ENCODE measurements at regions not wholly inside any gene's neighbourhood (a gene's known extent, or its start where the extent isn't known, plus 50 kb on each side); places are given as distances from the start of the nearest gene placed in this dataset.

DNA sequence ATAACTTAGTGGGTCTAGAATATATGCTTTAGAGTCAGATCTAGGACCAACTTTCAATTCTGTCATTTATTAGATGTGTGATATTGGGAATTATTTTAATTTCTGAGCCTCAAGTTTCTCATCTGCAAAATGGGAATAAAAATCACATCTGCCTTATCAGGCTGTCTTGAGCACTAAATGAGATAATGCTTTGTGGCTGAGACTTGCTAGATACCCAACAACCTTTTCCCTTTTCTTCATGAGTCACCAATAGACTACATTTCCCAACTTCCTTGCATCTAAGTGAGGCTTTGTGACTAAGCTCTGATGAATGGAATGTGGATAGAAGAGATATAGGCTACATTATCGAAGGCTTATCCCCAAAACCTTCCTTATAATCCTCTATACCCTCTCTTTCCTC lies 220.7 kb upstream of the SESN3 start:
- Histone ChIP-seq H3K4me3 (no peak overlapping the region), H3K27ac (peak overlapping the region in 1 of 4 donors; percentile 34), H3K36me3 (no peaks in the 10 kb centered on the region), H3K27me3 (peaks cover 0 to 22% (median 0%) of the 10 kb centered on the region in 4 donors), H3K4me1 (peaks cover 0 to 36% (median 0%) of the 10 kb centered on the region in 3 donors), H3K9me3 (no peaks in the 10 kb centered on the region)
- intact Hi-C loops (cut with DNase I): no loop called here
- DNase-seq: no peak
- WGBS, 2 donors: 29 to 54% methylated on average over 1 of the region's 1 CpG
- TF ChIP-seq, protein P1, sequence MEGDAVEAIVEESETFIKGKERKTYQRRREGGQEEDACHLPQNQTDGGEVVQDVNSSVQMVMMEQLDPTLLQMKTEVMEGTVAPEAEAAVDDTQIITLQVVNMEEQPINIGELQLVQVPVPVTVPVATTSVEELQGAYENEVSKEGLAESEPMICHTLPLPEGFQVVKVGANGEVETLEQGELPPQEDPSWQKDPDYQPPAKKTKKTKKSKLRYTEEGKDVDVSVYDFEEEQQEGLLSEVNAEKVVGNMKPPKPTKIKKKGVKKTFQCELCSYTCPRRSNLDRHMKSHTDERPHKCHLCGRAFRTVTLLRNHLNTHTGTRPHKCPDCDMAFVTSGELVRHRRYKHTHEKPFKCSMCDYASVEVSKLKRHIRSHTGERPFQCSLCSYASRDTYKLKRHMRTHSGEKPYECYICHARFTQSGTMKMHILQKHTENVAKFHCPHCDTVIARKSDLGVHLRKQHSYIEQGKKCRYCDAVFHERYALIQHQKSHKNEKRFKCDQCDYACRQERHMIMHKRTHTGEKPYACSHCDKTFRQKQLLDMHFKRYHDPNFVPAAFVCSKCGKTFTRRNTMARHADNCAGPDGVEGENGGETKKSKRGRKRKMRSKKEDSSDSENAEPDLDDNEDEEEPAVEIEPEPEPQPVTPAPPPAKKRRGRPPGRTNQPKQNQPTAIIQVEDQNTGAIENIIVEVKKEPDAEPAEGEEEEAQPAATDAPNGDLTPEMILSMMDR (IDR thresholded peaks at IDR 0.05): no peak
- TF ChIP-seq POLR2A (IDR thresholded peaks at IDR 0.05): no peak

DNA sequence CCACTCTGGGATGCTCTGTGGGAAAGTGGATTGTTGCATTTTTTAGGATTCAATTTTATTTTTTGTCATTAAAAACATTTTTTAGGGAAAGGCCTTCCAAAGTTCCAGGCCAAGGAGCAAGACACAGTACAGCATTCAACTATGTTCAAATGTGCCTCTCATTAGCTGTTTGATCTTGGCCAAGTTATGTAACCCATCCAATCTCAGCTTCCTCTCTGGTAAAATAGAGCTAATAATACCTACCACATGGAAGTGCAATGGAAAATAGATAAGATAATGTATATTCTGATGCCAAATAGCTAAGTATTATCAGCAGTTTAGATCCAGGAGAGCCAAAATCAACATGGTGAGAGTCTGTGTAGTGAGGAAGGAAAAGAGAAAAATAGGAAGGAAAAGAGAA lies 220.3 kb upstream of the SESN3 start:
- H3K27me3 ChIP-seq: peaks cover 0 to 24% (median 0%) of the 10 kb centered on the region in 4 donors
- H3K4me3 ChIP-seq: no peak overlapping the region
- intact Hi-C loops (cut with DNase I): no loop called here
- TF ChIP-seq POLR2A (IDR thresholded peaks at IDR 0.05): no peak
- TF ChIP-seq, protein P1 (IDR thresholded peaks at IDR 0.05): no peak
- H3K9me3 ChIP-seq: no peaks in the 10 kb centered on the region
- H3K27ac ChIP-seq: peak overlapping the region in 1 of 4 donors; percentile 34
- H3K4me1 ChIP-seq: peaks cover 0 to 36% (median 0%) of the 10 kb centered on the region in 3 donors
- no peaks in the 10 kb centered on the region for H3K36me3 ChIP-seq
- no peak for DNase-seq

DNA sequence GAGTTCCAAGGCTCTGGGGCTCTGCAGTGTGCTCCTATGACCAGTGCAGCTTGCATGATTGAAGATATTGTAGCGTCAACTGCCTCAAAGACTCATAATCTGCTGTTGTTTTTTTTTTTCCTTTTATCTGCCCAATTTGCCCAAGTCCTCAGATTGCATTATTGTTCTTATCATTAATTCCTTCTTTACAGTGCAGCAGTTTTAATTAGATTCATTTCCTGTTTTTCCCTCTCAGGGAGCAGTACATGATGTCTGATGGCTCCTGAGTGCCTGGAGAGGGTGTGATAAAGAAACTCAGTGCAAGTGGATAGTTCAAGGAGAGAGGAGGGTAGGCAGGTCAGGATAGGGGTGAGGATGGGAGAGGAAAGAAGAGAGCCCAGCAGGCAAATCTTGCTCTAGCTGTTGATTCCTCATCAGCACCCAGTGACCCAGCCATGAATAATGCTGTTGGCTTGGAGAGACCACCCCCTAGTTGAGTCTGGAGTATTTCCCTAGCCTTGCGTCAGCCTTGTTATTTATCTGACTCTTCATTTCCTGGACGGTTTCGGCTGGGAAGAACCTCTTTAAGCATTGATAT lies 219.6 kb upstream of the SESN3 start:
- WGBS, 2 donors: 71 to 81% methylated on average over 4 of the region's 4 CpGs
- intact Hi-C loops (cut with DNase I): no loop called here
- Histone ChIP-seq H3K4me3 (no peak overlapping the region), H3K4me1 (peaks cover 0 to 36% (median 0%) of the 10 kb centered on the region in 3 donors), H3K9me3 (no peaks in the 10 kb centered on the region), H3K27me3 (peaks cover 0 to 24% (median 0%) of the 10 kb centered on the region in 4 donors), H3K27ac (peak overlapping the region in 1 of 4 donors; percentile 34), H3K36me3 (no peaks in the 10 kb centered on the region)
- no peak for TF ChIP-seq POLR2A (IDR thresholded peaks at IDR 0.05)
- TF ChIP-seq, protein P1 (IDR thresholded peaks at IDR 0.05): no peak
- DNase-seq: no peak

DNA sequence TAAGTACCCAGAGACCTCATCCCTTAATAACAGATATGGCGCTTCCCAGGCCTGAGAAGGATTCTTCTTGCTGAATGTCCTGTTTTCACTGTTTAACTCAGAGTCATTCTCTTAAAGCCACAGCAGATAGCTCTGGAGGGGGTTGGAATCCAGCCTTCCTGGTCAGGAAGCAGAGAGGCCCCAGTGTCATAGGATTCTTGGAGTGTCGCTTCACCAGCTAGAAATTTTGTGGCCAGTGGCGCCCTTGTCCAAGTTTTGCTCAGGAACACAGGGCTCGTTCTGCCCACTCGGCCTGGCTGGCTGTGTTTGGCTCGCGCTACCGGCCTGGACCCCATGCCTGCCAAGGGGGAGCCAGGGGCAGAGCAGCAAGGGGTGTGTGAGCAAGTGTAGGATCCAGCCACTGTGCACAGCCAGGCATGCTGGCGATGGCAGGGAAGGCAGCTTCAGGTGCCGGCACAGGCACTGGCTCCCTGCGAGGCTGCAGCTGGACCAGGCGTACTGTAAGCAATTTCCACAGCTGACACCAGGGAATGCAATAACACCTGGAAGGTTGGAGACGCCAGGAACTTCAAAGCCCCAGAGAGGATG lies 214.8 kb upstream of the SESN3 start:
- Histone ChIP-seq H3K9me3 (no peaks in the 10 kb centered on the region), H3K4me3 (no peak overlapping the region), H3K27me3 (peaks cover 0 to 24% (median 0%) of the 10 kb centered on the region in 4 donors), H3K27ac (no peak overlapping the region), H3K36me3 (no peaks in the 10 kb centered on the region), H3K4me1 (peaks cover 0 to 22% (median 0%) of the 10 kb centered on the region in 3 donors)
- 93 to 94% methylated on average over 2 to 3 of the region's 13 CpGs for WGBS, 2 donors
- intact Hi-C loops (cut with DNase I): no loop called here
- no peak for TF ChIP-seq POLR2A (IDR thresholded peaks at IDR 0.05)
- TF ChIP-seq, protein P1 (IDR thresholded peaks at IDR 0.05): no peak
- no peak for DNase-seq

DNA sequence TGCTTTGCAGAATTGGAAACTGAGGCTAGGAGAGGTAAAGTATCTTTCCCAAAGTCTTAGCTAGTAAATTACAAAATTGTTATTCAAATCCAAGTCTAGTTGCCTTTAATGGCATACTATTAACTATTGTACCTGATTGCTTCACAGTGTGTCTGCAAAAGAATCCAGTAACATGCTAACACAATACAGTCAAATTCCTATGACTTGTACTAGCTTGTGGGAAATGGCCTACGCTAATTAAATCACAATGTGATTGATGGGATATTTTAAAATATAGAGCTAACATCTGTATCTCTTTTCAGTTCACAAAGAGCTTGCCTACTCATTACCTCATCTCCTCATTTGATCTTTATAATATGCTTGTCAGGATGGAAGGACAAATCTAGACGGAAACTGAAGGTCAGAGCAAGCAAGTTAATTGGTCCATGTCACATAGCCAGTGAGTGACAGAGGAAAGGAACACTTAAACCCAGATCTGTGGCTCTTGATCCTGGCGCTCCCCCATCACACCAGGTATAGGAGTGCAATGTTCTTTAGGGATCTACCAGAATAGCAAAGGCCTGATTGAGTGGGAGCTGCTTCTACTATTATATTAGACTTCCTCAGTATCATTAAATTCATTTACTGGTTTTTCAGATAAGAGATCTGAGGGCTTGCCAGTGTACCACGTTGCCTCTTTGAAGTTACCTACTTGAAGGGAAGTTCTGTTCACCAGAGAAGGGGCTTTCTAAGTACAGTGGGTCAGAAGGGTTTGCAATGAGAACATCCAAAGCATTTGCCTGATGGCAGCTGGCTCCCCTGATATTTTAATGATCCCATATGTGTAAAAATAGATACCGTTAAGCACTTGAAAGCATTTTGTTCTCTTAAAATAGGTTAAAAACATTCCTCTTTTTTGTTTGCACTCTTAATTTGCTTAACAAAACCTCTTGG lies 213.6 kb upstream of the SESN3 start:
- H3K36me3 ChIP-seq: no peaks in the 10 kb centered on the region
- WGBS, 2 donors: 60 to 63% methylated on average over 5 of the region's 5 CpGs
- H3K27ac ChIP-seq: no peak overlapping the region
- H3K4me1 ChIP-seq: peaks cover 0 to 20% (median 0%) of the 10 kb centered on the region in 3 donors
- no peak for DNase-seq
- H3K4me3 ChIP-seq: no peak overlapping the region
- no peaks in the 10 kb centered on the region for H3K9me3 ChIP-seq
- intact Hi-C loops (cut with DNase I): no loop called here
- H3K27me3 ChIP-seq: peaks cover 0 to 19% (median 0%) of the 10 kb centered on the region in 4 donors
- TF ChIP-seq POLR2A (IDR thresholded peaks at IDR 0.05): no peak
- TF ChIP-seq, protein P1 (IDR thresholded peaks at IDR 0.05): no peak

Measured in esophagus squamous epithelium (tissue), 5 donors.